A549 (cell line): ENCODE measurements at regions not wholly inside any gene's neighbourhood (a gene's known extent, or its start where the extent isn't known, plus 50 kb on each side); places are given as distances from the start of the nearest gene placed in this dataset.

ENCODE experiments used
- BHLHE40 ChIP-seq: IDR thresholded peaks from 2 replicates; pipeline ENCODE4 v1.6.1; 2012; ENCODE audit warnings: low read depth, low read length, inconsistent platforms
- HOXA7 ChIP-seq: fragments of 250-450 bp; sonication (Bioruptor Pico); IDR thresholded peaks from 2 replicates; pipeline ENCODE4 v1.5.0; 2020; ENCODE audit warnings: mild to moderate bottlenecking, moderate library complexity
- MAZ ChIP-seq: fragments of 150-350 bp; IDR thresholded peaks from 2 replicates; pipeline ENCODE4 v1.6.1; 2014; ENCODE audit warnings: antibody characterized with exemption, low read depth, low read length, borderline replicate concordance
- POLR2A ChIP-seq: IDR thresholded peaks from 2 replicates; pipeline ENCODE4 v1.6.1; 2012; ENCODE audit warnings: mild to moderate bottlenecking, low read length
- SREBF2 ChIP-seq: fragments of 450-650 bp; IDR thresholded peaks from 2 replicates; pipeline ENCODE4 v1.6.1; 2014; ENCODE audit warnings: mild to moderate bottlenecking, moderate library complexity
- TF ChIP-seq, protein P1 (sequence below): fragments of >200 bp; sonication (Bioruptor Twin); formaldehyde crosslinking; IDR thresholded peaks from 3 replicates; pipeline ENCODE4 v1.5.1; 2016

DNA sequence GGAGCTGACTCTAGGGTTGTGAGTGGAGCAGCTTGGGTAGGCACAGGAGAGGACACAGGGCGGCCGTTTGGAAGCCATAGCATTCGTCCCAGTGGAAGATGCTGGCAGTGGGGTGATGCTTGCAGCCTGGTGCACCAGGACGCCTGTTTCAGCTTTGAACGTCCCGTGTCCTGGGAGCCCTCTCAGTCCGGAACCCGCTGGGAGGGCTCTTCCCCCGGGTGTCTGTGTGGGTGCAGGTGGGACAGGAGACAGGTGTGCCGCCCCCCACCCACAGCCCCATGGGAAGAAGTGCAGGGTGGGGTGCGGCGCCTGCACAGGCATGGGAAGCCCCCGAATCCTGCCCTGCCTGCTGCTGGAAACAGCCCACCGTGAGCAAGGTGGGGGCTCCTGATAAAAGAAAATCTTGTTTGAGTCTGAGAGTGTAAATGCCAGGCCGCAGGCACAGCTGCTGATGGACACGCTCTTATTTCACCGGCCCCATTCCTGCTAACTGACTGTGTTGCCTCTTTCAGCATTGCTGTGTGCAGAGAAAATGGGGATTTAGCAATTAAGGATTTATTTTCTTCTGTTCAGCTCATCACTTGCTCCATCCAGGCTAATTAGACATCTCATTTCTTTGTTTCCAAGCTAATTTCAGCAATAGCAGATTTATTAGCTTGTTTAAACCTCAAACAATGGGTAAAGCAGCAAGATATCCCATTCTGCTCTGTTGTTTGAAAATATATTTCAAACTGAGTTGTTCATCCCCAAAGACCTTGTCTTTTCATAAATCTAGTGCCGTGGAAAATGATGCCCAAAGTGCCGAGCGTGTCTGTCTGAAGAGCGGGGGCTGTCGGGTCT is 54.9 kb upstream of the DPYSL4 start:
- no peak for TF ChIP-seq BHLHE40
- TF ChIP-seq, protein P1, sequence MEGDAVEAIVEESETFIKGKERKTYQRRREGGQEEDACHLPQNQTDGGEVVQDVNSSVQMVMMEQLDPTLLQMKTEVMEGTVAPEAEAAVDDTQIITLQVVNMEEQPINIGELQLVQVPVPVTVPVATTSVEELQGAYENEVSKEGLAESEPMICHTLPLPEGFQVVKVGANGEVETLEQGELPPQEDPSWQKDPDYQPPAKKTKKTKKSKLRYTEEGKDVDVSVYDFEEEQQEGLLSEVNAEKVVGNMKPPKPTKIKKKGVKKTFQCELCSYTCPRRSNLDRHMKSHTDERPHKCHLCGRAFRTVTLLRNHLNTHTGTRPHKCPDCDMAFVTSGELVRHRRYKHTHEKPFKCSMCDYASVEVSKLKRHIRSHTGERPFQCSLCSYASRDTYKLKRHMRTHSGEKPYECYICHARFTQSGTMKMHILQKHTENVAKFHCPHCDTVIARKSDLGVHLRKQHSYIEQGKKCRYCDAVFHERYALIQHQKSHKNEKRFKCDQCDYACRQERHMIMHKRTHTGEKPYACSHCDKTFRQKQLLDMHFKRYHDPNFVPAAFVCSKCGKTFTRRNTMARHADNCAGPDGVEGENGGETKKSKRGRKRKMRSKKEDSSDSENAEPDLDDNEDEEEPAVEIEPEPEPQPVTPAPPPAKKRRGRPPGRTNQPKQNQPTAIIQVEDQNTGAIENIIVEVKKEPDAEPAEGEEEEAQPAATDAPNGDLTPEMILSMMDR: no peak
- TF ChIP-seq MAZ: no peak
- no peak for TF ChIP-seq SREBF2
- no peak for TF ChIP-seq HOXA7
- no peak for TF ChIP-seq POLR2A
